SK-N-SH treated with all-trans-retinoic acid at 6 μM for 48 hours (cell line): ENCODE measurements at regions not wholly inside any gene's neighbourhood (a gene's known extent, or its start where the extent isn't known, plus 50 kb on each side); places are given as distances from the start of the nearest gene placed in this dataset.

Source experiments
- ESRRG ChIP-seq: fragments of 250-450 bp; sonication (Bioruptor Pico); IDR thresholded peaks from 2 replicates; pipeline ENCODE4 v1.6.1; 2021; ENCODE audit warnings: mild to moderate bottlenecking
- ISL1 ChIP-seq: fragments of 250-450 bp; sonication (Bioruptor Pico); IDR thresholded peaks from 2 replicates; pipeline ENCODE4 v2.1.2; 2022; ENCODE audit warnings: mild to moderate bottlenecking, moderate library complexity
- OSR1 ChIP-seq: fragments of 250-450 bp; sonication (Bioruptor Pico); IDR thresholded peaks from 2 replicates; pipeline ENCODE4 v1.8.0; 2022; ENCODE audit warnings: moderate library complexity, mild to moderate bottlenecking, inconsistent platforms
- POU6F1 ChIP-seq: fragments of 250-450 bp; sonication (Bioruptor Pico); IDR thresholded peaks from 2 replicates; pipeline ENCODE4 v1.8.0; 2021; ENCODE audit warnings: low read depth, mild to moderate bottlenecking, moderate library complexity, borderline replicate concordance
- PPARA ChIP-seq: fragments of 250-450 bp; sonication (Bioruptor Pico); IDR thresholded peaks from 2 replicates; pipeline ENCODE4 v1.5.0; 2020; ENCODE audit warnings: mild to moderate bottlenecking, borderline replicate concordance
- RARB ChIP-seq: fragments of 250-450 bp; sonication (Bioruptor Pico); IDR thresholded peaks from 2 replicates; pipeline ENCODE4 v1.8.0; 2021; ENCODE audit warnings: mild to moderate bottlenecking, moderate library complexity
- SNAI2 ChIP-seq: fragments of 250-450 bp; sonication (Bioruptor Pico); IDR thresholded peaks from 2 replicates; pipeline ENCODE4 v1.5.0; 2020; ENCODE audit warnings: mild to moderate bottlenecking, moderate library complexity
- TCF4 ChIP-seq: fragments of 250-450 bp; sonication (Bioruptor Pico); IDR thresholded peaks from 2 replicates; pipeline ENCODE4 v1.8.0; 2021; ENCODE audit warnings: mild to moderate bottlenecking, moderate library complexity, borderline replicate concordance
- ZC3H10 ChIP-seq: fragments of 250-450 bp; sonication (Bioruptor Pico); IDR thresholded peaks from 2 replicates; pipeline ENCODE4 v1.5.1; 2021; ENCODE audit warnings: mild to moderate bottlenecking, moderate library complexity
- ZFP3 ChIP-seq: fragments of 250-450 bp; sonication (Bioruptor Pico); IDR thresholded peaks from 2 replicates; pipeline ENCODE4 v1.5.0; 2020; ENCODE audit warnings: mild to moderate bottlenecking, moderate library complexity
- ZFP30 ChIP-seq: fragments of 450-650 bp; formaldehyde crosslinking; IDR thresholded peaks from 2 replicates; pipeline ENCODE4 v1.5.0; 2022; ENCODE audit warnings: mild to moderate bottlenecking, moderate library complexity
- ZNF8 ChIP-seq: fragments of 450-650 bp; formaldehyde crosslinking; IDR thresholded peaks from 2 replicates; pipeline ENCODE4 v1.5.0; 2020; ENCODE audit warnings: mild to moderate bottlenecking, moderate library complexity

- TF ChIP-seq ZFP30 (CRISPR knock-in tag) (no peak), ISL1 (CRISPR knock-in tag) (no peak), TCF4 (CRISPR knock-in tag) (no peak), ZNF8 (CRISPR knock-in tag) (no peak), ZC3H10 (CRISPR knock-in tag) (no peak), POU6F1 (CRISPR knock-in tag) (no peak), SNAI2 (CRISPR knock-in tag) (no peak), ZFP3 (CRISPR knock-in tag) (no peak), ESRRG (CRISPR knock-in tag) (no peak), RARB (CRISPR knock-in tag) (no peak), PPARA (CRISPR knock-in tag) (no peak), OSR1 (CRISPR knock-in tag) (no peak)
Observed at GRCh38 chr2:12035956-12036639, 289.7 kb downstream of the LPIN1 start.
